Tibial nerve (tissue), 4 donors: ENCODE measurements at regions not wholly inside any gene's neighbourhood (a gene's known extent, or its start where the extent isn't known, plus 50 kb on each side); places are given as distances from the start of the nearest gene placed in this dataset.

Experiments used
- DNase-seq, 2 donors: peaks; one replicate each; pipeline ENCODE4 v3.0.0-alpha.2; 2019; ENCODE audit warnings: low spot score in 2 of 2
- H3K27ac ChIP-seq, 4 donors: fragments of 200-600 bp; sonication (generic) in 3 of 4; one replicate each; pipeline ENCODE4 v1.5.1; 2017 to 2019; ENCODE audit warnings: mild to moderate bottlenecking in 1 of 4
- H3K27me3 ChIP-seq, 2 donors: fragments of 200-600 bp; sonication (generic) in 1 of 2; one replicate each; pipeline versions ENCODE4 v1.5.1 to v1.6.0; 2017 to 2019
- H3K36me3 ChIP-seq, 3 donors: fragments of 200-600 bp; sonication (generic); one replicate each; pipeline ENCODE4 v1.5.1; 2018 to 2019
- H3K4me1 ChIP-seq, 4 donors: fragments of 200-600 bp; sonication (generic) in 3 of 4; one replicate each; pipeline ENCODE4 v1.5.1; 2017 to 2019
- H3K4me3 ChIP-seq, 4 donors: fragments of 200-600 bp; sonication (generic) in 3 of 4; one replicate each; pipeline ENCODE4 v1.5.1; 2017 to 2019; ENCODE audit warnings: mild to moderate bottlenecking in 1 of 4, moderate library complexity in 1 of 4
- H3K9me3 ChIP-seq, 4 donors: fragments of 200-600 bp; sonication (generic) in 3 of 4; one replicate each; pipeline ENCODE4 v1.5.1; 2017 to 2019
- EP300 ChIP-seq, 2 donors: sonication (generic); formaldehyde crosslinking; IDR thresholded peaks; one replicate each; pipeline ENCODE4 v1.6.1; 2017; ENCODE audit warnings: antibody characterized with exemption in 2 of 2, mild to moderate bottlenecking in 1 of 2
- POLR2A ChIP-seq, 2 donors: fragments of 450-650 bp; IDR thresholded peaks; one replicate each; pipeline ENCODE4 v1.6.1; 2017; ENCODE audit warnings: antibody characterized with exemption in 2 of 2, mild to moderate bottlenecking in 2 of 2, moderate library complexity in 2 of 2
- WGBS, 2 donors: methylation state at CpG; one replicate each; pipeline ENCODE4 v1.1.5; 2018; 5-methylcytosine and 5-hydroxymethylcytosine counted together
- TF ChIP-seq, protein P1 (sequence below), 5 experiments: fragments of 200-600 bp in 3 of 5; fragments of 450-650 bp in 2 of 5; sonication (generic) in 3 of 5; IDR thresholded peaks; one replicate each; pipeline ENCODE4 v1.5.1; 2016 to 2019; ENCODE audit warnings: antibody characterized with exemption in 5 of 5, mild to moderate bottlenecking in 3 of 5, moderate library complexity in 2 of 5

DNA sequence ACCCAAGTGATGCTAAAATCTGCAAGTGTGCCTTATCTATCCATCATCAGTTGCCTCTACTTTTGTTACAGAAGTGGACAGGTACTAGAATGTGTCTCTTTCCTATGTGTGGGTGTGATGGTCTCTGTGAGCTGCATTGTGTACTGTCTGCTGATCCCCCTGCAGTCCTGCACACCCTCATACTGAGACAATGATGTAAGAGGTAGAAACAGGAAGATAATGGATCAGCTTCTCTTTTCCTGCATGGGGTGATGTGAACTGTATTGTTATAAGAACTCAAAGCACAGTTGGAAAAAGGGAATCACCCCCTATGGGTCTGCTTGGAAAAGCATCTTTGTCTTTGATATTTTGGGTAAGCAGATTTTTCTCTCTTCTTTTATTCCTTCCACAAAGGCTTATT is 537.6 kb upstream of the CDH2 start:
- H3K36me3 ChIP-seq, result no peaks in the 10 kb centered on the region
- no peak for TF ChIP-seq POLR2A (IDR thresholded peaks at IDR 0.05)
- no peak for TF ChIP-seq EP300 (IDR thresholded peaks at IDR 0.05)
- TF ChIP-seq, protein P1, sequence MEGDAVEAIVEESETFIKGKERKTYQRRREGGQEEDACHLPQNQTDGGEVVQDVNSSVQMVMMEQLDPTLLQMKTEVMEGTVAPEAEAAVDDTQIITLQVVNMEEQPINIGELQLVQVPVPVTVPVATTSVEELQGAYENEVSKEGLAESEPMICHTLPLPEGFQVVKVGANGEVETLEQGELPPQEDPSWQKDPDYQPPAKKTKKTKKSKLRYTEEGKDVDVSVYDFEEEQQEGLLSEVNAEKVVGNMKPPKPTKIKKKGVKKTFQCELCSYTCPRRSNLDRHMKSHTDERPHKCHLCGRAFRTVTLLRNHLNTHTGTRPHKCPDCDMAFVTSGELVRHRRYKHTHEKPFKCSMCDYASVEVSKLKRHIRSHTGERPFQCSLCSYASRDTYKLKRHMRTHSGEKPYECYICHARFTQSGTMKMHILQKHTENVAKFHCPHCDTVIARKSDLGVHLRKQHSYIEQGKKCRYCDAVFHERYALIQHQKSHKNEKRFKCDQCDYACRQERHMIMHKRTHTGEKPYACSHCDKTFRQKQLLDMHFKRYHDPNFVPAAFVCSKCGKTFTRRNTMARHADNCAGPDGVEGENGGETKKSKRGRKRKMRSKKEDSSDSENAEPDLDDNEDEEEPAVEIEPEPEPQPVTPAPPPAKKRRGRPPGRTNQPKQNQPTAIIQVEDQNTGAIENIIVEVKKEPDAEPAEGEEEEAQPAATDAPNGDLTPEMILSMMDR (IDR thresholded peaks at IDR 0.05), result no peak
- DNase-seq, result no peak
- H3K4me1 ChIP-seq, result no peaks in the 10 kb centered on the region
- H3K27ac ChIP-seq, result no peak overlapping the region
- H3K27me3 ChIP-seq, result no peaks in the 10 kb centered on the region
- H3K4me3 ChIP-seq, result no peak overlapping the region
- H3K9me3 ChIP-seq, result no peaks in the 10 kb centered on the region

DNA sequence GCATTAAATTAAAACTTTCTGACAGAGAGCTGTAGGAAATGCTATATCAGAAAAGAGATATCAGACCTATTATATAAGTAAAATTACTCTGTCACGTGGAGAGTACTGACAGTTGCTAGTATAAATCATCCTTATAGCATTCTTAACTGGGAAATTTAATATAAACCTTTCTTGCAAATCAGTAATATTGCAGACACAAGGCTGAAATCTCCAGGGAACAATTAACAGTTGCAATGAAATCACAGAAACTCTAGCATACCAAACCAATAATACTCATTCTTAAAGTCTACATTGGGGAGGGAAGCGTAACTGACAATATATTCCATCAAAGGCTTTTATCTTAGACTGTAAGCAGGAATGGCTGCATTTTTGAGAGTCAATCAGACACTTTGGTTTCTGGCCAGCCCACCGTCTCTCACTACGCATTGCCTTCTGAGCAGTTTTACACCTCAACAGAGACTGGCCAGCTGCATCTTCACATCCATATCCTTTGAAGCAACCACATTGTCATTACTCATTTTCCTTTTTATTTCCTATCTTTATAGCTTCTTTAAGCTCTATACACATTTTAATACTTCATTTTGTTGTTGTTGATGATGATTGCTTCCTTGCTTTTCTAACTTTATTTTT is 536.0 kb upstream of the CDH2 start:
- TF ChIP-seq, protein P1 (IDR thresholded peaks at IDR 0.05), result no peak
- TF ChIP-seq POLR2A (IDR thresholded peaks at IDR 0.05) (no peak), EP300 (IDR thresholded peaks at IDR 0.05) (no peak)
- H3K27ac ChIP-seq, result no peak overlapping the region

DNA sequence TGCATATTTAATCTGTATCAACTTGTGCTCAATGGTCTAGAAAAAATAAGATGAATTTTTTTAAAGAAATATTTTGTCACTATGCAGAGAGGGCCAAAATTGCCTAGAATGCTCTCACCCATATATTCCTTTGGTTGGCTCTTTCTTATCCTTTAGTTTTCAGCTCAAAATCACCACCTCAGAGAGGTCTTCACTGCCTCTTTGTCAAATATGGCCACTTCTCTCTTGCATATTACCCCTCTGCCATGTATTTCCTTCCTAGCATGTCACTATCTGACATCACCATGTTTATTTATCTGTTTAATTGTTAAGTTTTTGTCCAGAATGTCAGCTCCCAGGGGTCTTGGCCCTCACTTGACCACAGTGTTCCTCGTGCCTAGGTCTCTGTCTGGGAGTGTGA is 535.2 kb upstream of the CDH2 start:
- TF ChIP-seq, protein P1 (IDR thresholded peaks at IDR 0.05), result no peak
- TF ChIP-seq POLR2A (IDR thresholded peaks at IDR 0.05) (no peak), EP300 (IDR thresholded peaks at IDR 0.05) (no peak)
- H3K27ac ChIP-seq, result no peak overlapping the region
- H3K36me3 ChIP-seq, result no peaks in the 10 kb centered on the region
- no peaks in the 10 kb centered on the region for H3K9me3 ChIP-seq
- no peaks in the 10 kb centered on the region for H3K4me1 ChIP-seq
- 64 to 77% methylated on average over 1 of the region's 1 CpG for WGBS, 2 donors
- H3K27me3 ChIP-seq, result no peaks in the 10 kb centered on the region
- DNase-seq, result no peak
- no peak overlapping the region for H3K4me3 ChIP-seq

More for the DNA sequence above, 536.0 kb upstream of the CDH2 start:
- Histone ChIP-seq H3K9me3 (no peaks in the 10 kb centered on the region), H3K4me1 (no peaks in the 10 kb centered on the region), H3K4me3 (no peak overlapping the region), H3K36me3 (no peaks in the 10 kb centered on the region), H3K27me3 (no peaks in the 10 kb centered on the region)
- no peak for DNase-seq
- 70 to 79% methylated on average over 4 of the region's 4 CpGs for WGBS, 2 donors

DNA sequence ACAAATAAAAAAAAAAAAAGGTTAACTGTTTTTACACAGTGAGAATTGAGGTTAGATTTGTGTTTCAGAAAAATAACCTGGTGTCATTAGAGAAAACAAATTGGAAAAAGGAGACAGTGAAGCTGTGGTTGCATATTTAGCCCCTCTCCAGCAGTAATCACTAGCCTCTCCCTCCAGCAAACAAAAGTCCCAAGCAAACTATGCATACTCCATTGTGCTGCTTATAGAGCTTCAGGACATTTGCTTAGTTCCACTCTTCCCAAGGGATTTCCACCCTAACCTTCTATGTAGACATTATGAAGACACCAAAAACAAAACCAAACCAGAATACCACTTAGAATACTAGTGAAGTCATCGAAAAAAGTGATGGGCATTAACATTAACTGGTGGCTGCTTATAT is 534.2 kb upstream of the CDH2 start:
- Histone ChIP-seq H3K4me1 (no peaks in the 10 kb centered on the region), H3K27ac (no peak overlapping the region), H3K9me3 (no peaks in the 10 kb centered on the region), H3K27me3 (no peaks in the 10 kb centered on the region), H3K36me3 (no peaks in the 10 kb centered on the region), H3K4me3 (no peak overlapping the region)
- TF ChIP-seq POLR2A (IDR thresholded peaks at IDR 0.05), result no peak
- no peak for TF ChIP-seq EP300 (IDR thresholded peaks at IDR 0.05)
- TF ChIP-seq, protein P1 (IDR thresholded peaks at IDR 0.05), result no peak
- DNase-seq, result no peak
- 93 to 100% methylated on average over 1 of the region's 1 CpG for WGBS, 2 donors

DNA sequence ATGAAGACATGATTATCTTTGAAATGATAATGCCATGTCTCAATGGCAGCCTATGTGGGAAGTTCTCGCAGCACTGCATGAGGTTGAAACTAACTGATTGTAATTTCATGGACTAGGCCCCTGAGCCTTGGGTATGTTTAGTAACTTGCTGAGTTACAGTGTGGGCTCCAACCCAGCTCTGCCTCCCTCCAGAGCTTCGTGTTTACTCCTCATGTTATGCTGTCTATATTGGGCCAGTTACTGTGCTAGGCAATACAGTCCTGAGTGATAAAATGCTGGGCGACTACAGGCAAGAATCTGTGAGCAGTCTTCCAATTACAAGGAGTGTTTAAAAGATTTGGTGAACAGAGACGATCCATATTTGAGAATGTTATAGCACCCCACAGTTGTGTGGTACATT is 530.1 kb upstream of the CDH2 start:
- TF ChIP-seq, protein P1 (IDR thresholded peaks at IDR 0.05), result no peak
- no peak for TF ChIP-seq POLR2A (IDR thresholded peaks at IDR 0.05)
- TF ChIP-seq EP300 (IDR thresholded peaks at IDR 0.05), result no peak
- Histone ChIP-seq H3K4me1 (no peaks in the 10 kb centered on the region), H3K4me3 (no peak overlapping the region), H3K27ac (no peak overlapping the region), H3K27me3 (no peaks in the 10 kb centered on the region), H3K9me3 (no peaks in the 10 kb centered on the region), H3K36me3 (no peaks in the 10 kb centered on the region)
- WGBS, 2 donors, result 82 to 85% methylated on average over 4 of the region's 4 CpGs
- no peak for DNase-seq
